HepG2 (cell line): ENCODE measurements at regions not wholly inside any gene's neighbourhood (a gene's known extent, or its start where the extent isn't known, plus 50 kb on each side); places are given as distances from the start of the nearest gene placed in this dataset.
A peak's percentile ranks its signal among the peaks of the same experiment; 100 is the strongest.

Source experiments
- ATAC-seq: fragments of 200-7000 bp; cut with Tn5 transposase; 3 replicates; pipeline ENCODE4 v1.9.1; 2020; ENCODE audit warnings: mild to moderate bottlenecking, moderate library complexity
- BruUV-seq: library from RNA; stranded (reverse); fragments of 400-500 nt; replicated peaks from 2 replicates; lab custom pipeline; 2021; lab: Mats Ljungman, UMichigan
- CTCF ChIA-PET: fragments of 300-600 bp; formaldehyde crosslinking; extraction: SDS; loops from one replicate; lab custom pipeline; 2021; ENCODE audit warnings: low total read pairs, inconsistent platforms, low intra/inter-chr PET ratio; lab: Yijun Ruan, JAX
- POLR2A ChIA-PET: fragments of 350-600 bp; sonication (Branson Sonifier 250); formaldehyde crosslinking; loops from one replicate; lab custom pipeline; 2020; ENCODE audit warnings: antibody characterized with exemption, inconsistent platforms; lab: Yijun Ruan, JAX
- DNase-seq: peaks from one replicate; pipeline ENCODE4 v3.0.0-alpha.2; 2015; ENCODE audit warnings: low spot score
- FAIRE-seq: peaks from 3 replicates; lab custom pipeline; 2011; peaks lifted over from hg19 to GRCh38; lab: Jason Lieb, UNC
- H2AFZ ChIP-seq: one replicate; pipeline ENCODE4 v1.6.1; 2011; ENCODE audit warnings: low read length, inconsistent platforms
- H3K27ac ChIP-seq: fragments of 300-600 bp; 3 replicates; pipeline ENCODE4 v1.8.0; 2011; ENCODE audit warnings: mixed run types, mild to moderate bottlenecking, mixed read lengths, low read length, inconsistent platforms; ENCODE audit not compliant: insufficient read depth; ENCODE audit errors: extremely low read length
- H3K27me3 ChIP-seq, 2 experiments: fragments of 200-600 bp in 1 of 2; 2 replicates in 1 of 2; 3 replicates in 1 of 2; pipeline versions ENCODE4 v1.6.0 to v1.8.0; 2011; ENCODE audit warnings: low read length in 2 of 2, mild to moderate bottlenecking in 2 of 2, moderate library complexity in 2 of 2, inconsistent platforms in 1 of 2; ENCODE audit not compliant: insufficient read depth in 2 of 2, control insufficient read depth in 1 of 2
- H3K36me3 ChIP-seq, 2 experiments: fragments of 200-600 bp in 1 of 2; replicated peaks in 1 of 2; 2 replicates in 1 of 2; 3 replicates in 1 of 2; pipeline versions ENCODE4 v1.5.1 to v1.8.0; 2011; ENCODE audit warnings: low read length in 2 of 2, inconsistent platforms in 1 of 2; ENCODE audit not compliant: insufficient read depth in 2 of 2, control insufficient read depth in 1 of 2
- H3K4me1 ChIP-seq: 2 replicates; pipeline ENCODE4 v1.5.1; 2012; ENCODE audit warnings: low read length, inconsistent platforms; ENCODE audit not compliant: insufficient read depth
- H3K4me2 ChIP-seq: 2 replicates; pipeline ENCODE4 v1.6.0; 2011; ENCODE audit warnings: low read depth, low read length, inconsistent platforms
- H3K4me3 ChIP-seq, 3 experiments: fragments of 200-600 bp in 1 of 3; sonication (generic), shearing (Covaris generic) in 1 of 3; replicated peaks in 1 of 3; 2 replicates each; pipeline ENCODE4 v1.5.1; 2011 to 2016; ENCODE audit warnings: low read length in 3 of 3, inconsistent platforms in 2 of 3, low read depth in 2 of 3, mild to moderate bottlenecking in 2 of 3, control low read depth in 1 of 3, mixed read lengths in 1 of 3; ENCODE audit not compliant: insufficient read depth in 1 of 3
- H3K79me2 ChIP-seq: one replicate; pipeline ENCODE4 v1.6.1; 2011; ENCODE audit warnings: low read length, inconsistent platforms; ENCODE audit not compliant: insufficient read depth
- H3K9ac ChIP-seq: 2 replicates; pipeline ENCODE4 v1.6.0; 2011; ENCODE audit warnings: mild to moderate bottlenecking, low read depth, low read length, inconsistent platforms; ENCODE audit not compliant: insufficient read depth
- H3K9me3 ChIP-seq: 2 replicates; pipeline ENCODE4 v1.5.1; 2012; ENCODE audit warnings: mild to moderate bottlenecking, low read length
- H4K20me1 ChIP-seq: 2 replicates; pipeline ENCODE4 v1.6.0; 2011; ENCODE audit warnings: inconsistent platforms, mild to moderate bottlenecking, low read length, moderate library complexity; ENCODE audit not compliant: insufficient read depth
- ARHGAP35 ChIP-seq: sonication (generic); formaldehyde crosslinking; IDR thresholded peaks from 2 replicates; pipeline ENCODE4 v1.9.0; 2022; ENCODE audit warnings: mild to moderate bottlenecking, inconsistent platforms, moderate library complexity, missing genetic modification reagents, borderline replicate concordance
- ATF7 ChIP-seq, 2 experiments: fragments of 450-650 bp in 1 of 2; sonication (generic) in 1 of 2; formaldehyde crosslinking in 1 of 2; IDR thresholded peaks; 2 replicates each; pipeline versions ENCODE4 v1.4.0 to v1.6.1; 2016 to 2020; ENCODE audit warnings: antibody characterized with exemption in 1 of 2, mild to moderate bottlenecking in 1 of 2, missing genetic modification reagents in 1 of 2
- CREB1 ChIP-seq, 2 experiments: fragments of 450-650 bp in 1 of 2; IDR thresholded peaks; 2 replicates each; pipeline ENCODE4 v1.6.1; 2016 to 2017; ENCODE audit warnings: control low read depth in 1 of 2, mild to moderate bottlenecking in 1 of 2, missing compliant biosample characterization in 1 of 2, missing genetic modification characterization in 1 of 2
- GMEB1 ChIP-seq: sonication (generic); formaldehyde crosslinking; IDR thresholded peaks from 2 replicates; pipeline ENCODE4 v1.5.1; 2020; ENCODE audit warnings: missing genetic modification reagents, mild to moderate bottlenecking, borderline replicate concordance
- MBNL3 ChIP-seq: fragments of 250-450 bp; sonication (Bioruptor Pico); conservative IDR thresholded peaks from 2 replicates; pipeline ENCODE4 v1.8.0; 2022; ENCODE audit warnings: mild to moderate bottlenecking, inconsistent platforms
- MNT ChIP-seq: fragments of 450-650 bp; IDR thresholded peaks from 2 replicates; pipeline ENCODE4 v1.6.1; 2016
- NFYB ChIP-seq: sonication (generic); formaldehyde crosslinking; IDR thresholded peaks from 2 replicates; pipeline ENCODE4 v1.4.0; 2020; ENCODE audit warnings: missing genetic modification reagents
- ZNF800 ChIP-seq: sonication (generic); formaldehyde crosslinking; IDR thresholded peaks from 2 replicates; pipeline ENCODE4 v1.4.0; 2020; ENCODE audit warnings: missing genetic modification reagents
- WGBS: methylation state at CpG from one replicate; pipeline ENCODE4 v1.1.6; 2017; ENCODE audit warnings: low lambda C conversion rate; 5-methylcytosine and 5-hydroxymethylcytosine counted together
- in situ Hi-C: cut with HindIII; loops from 2 replicates; pipeline ENCODE4 v1.10.0; 2017; ENCODE audit warnings: low pct_unique_long_range_greater_than_20kb; ENCODE audit not compliant: extremely low pct_ligation_motif_present
- intact Hi-C: fragments of 100-400 bp; cut with micrococcal nuclease; formaldehyde crosslinking; loops from one replicate; pipeline ENCODE4 v1.10.0; 2022; ENCODE audit not compliant: unreplicated experiment

DNA sequence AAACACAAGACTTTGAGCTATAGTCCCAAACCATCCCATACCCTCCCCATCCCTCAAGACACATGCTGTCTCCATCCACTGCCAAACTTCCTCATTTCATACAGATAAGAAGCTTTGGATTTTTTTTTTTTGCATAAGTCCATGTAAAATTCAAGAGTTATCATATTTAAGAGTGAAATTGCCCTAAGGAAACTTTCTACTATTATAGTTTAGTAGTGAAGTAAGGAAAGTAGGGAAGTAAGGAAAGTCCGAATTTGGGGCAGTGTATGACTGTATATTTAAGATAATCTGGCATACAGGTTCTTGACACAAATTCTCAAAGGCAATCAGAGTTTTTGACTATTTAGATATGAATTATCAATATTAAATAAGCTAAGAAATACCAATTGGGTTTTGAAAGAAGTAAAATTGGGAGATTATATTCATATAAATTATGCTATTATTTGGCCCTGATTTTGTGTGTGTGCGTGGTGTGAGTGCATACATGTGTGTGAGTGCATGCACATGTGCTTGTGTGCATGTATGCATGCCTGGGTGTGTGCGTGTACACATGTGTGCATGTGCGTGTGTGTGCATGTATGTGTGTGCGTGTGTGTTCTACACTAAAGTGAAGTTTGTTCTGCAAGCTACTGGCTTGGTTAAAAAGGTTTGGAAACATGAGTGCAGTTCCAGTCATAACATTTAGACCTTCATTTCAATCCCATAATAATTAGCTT, 83.6 kb upstream of the MBNL1 start:
- no peak overlapping the region for H3K27ac ChIP-seq
- no peaks in the 10 kb centered on the region for H4K20me1 ChIP-seq
- DNase-seq (no peak), FAIRE-seq (no peak)
- ChIA-PET POLR2A (no interaction called here), CTCF (interaction anchor here (3.7 kb wide), 1 partner anchor 259 kb away, joined by 28 read pairs; no protein-coding TSS in a partner anchor)
- 47% methylated on average over 5 of the region's 5 CpGs for WGBS
- H3K4me3 ChIP-seq: no peak overlapping the region
- in situ Hi-C loops (loop anchor here (10.0 kb wide), 1 partner anchor 260 kb away; no protein-coding TSS in a partner anchor), intact Hi-C loops (no loop called here)
- no peak overlapping the region for H3K9ac ChIP-seq
- no peaks in the 10 kb centered on the region for H3K4me1 ChIP-seq
- no peak overlapping the region for H3K4me2 ChIP-seq
- no peaks in the 10 kb centered on the region for H3K9me3 ChIP-seq
- BruUV-seq: no TSS peak
- no peaks in the 10 kb centered on the region for H3K27me3 ChIP-seq
- no peak for TF ChIP-seq ARHGAP35 (CRISPR knock-in tag)
- no peak for TF ChIP-seq NFYB (CRISPR knock-in tag)
- peak; percentile 91 for TF ChIP-seq MNT
- TF ChIP-seq, all 625 proteins: peak for 1
- Histone ChIP-seq H3K79me2 (no peaks in the 10 kb centered on the region), H2AFZ (no peak overlapping the region), H3K36me3 (no peaks in the 10 kb centered on the region)
- ATAC-seq: no peak

DNA sequence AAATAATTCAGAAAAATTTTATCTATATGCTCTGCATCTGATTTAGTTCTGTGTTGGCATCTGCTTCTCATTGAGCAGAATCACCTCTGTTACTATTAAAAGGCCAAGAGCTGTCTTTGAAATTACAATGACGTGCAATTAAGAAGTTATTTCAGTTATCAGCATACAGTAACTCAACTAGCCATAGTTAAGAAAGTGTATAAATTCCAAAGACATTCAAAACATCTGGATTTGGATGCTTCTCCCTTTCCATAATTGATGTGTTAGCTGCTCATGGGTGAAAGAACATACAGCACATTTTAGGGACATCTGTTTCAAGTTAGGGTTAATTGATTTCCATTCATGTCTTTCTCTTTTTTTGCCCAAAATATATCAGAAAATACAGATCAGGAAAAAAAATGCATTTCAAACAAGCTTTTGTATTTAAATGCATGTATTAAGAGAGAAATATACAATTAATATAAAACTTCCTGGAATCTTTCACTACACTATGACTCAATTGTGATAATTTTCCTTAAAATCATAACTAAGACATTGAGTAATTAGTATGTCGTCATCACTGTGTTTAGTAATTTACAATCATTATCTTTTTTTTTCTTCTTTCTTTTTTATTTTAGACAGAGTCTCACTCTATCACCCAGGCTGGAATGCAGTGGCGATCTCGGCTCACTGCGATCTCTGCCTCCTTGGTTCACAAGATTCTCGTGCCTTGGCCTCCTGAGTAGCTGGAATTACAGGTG, 82.7 kb upstream of the MBNL1 start:
- POLR2A ChIA-PET: no interaction called here
- in situ Hi-C loops (loop anchor here (10.0 kb wide), 1 partner anchor 259 kb away; no protein-coding TSS in a partner anchor), intact Hi-C loops (no loop called here)
- 44% methylated on average over 6 of the region's 6 CpGs for WGBS
- H3K4me2 ChIP-seq: no peak overlapping the region
- no peak overlapping the region for H3K27ac ChIP-seq
- H3K79me2 ChIP-seq: no peaks in the 10 kb centered on the region
- no peak for ATAC-seq
- no peaks in the 10 kb centered on the region for H3K27me3 ChIP-seq
- CTCF ChIA-PET: interaction anchor here (3.7 kb wide), 1 partner anchor 258 kb away, joined by 28 read pairs; no protein-coding TSS in a partner anchor
- no peak overlapping the region for H2AFZ ChIP-seq
- no peak overlapping the region for H3K4me3 ChIP-seq
- no peak for DNase-seq
- no peaks in the 10 kb centered on the region for H3K4me1 ChIP-seq
- H3K9me3 ChIP-seq: no peaks in the 10 kb centered on the region
- H3K9ac ChIP-seq: no peak overlapping the region
- no peak for FAIRE-seq
- no peaks in the 10 kb centered on the region for H3K36me3 ChIP-seq
- BruUV-seq: no TSS peak
- H4K20me1 ChIP-seq: no peaks in the 10 kb centered on the region
- TF ChIP-seq CREB1 (IDR thresholded peaks at IDR 0.05): peak; percentile 81
- TF ChIP-seq CREB1 (CRISPR knock-in tag; IDR thresholded peaks at IDR 0.05): no peak
- TF ChIP-seq MBNL3: no peak
- peak; percentile 91 for TF ChIP-seq ATF7 (IDR thresholded peaks at IDR 0.05)
- TF ChIP-seq ATF7 (CRISPR knock-in tag; IDR thresholded peaks at IDR 0.05): no peak
- no peak for TF ChIP-seq GMEB1
- TF ChIP-seq ZNF800 (CRISPR knock-in tag): no peak
